Endothelial cell of umbilical vein (primary cell): ENCODE measurements at regions not wholly inside any gene's neighbourhood (a gene's known extent, or its start where the extent isn't known, plus 50 kb on each side); places are given as distances from the start of the nearest gene placed in this dataset.

Experiments
- BruUV-seq: library from RNA; stranded (reverse); fragments of 400-500 nt; replicated peaks from 2 replicates; lab custom pipeline; 2021; lab: Mats Ljungman, UMichigan
- CTCF ChIA-PET: fragments of 300-600, 350-600 bp; sonication (Branson Sonifier 250); formaldehyde crosslinking; loops from one replicate; lab custom pipeline; 2021; ENCODE audit warnings: antibody characterized with exemption, inconsistent platforms; lab: Charles Lee
- POLR2A ChIA-PET: fragments of 300-600, 350-600 bp; sonication (Branson Sonifier 250); formaldehyde crosslinking; loops from one replicate; lab custom pipeline; 2021; ENCODE audit warnings: antibody characterized with exemption, inconsistent platforms; lab: Charles Lee
- DNase-seq: peaks from one replicate; pipeline ENCODE4 v3.0.0-alpha.2; 2011; ENCODE audit warnings: low read depth, low spot score
- FAIRE-seq: peaks from 2 replicates; lab custom pipeline; 2011; peaks lifted over from hg19 to GRCh38; lab: Jason Lieb, UNC
- H2AFZ ChIP-seq: 2 replicates; pipeline ENCODE4 v1.6.0; 2012; ENCODE audit warnings: low read depth, low read length, control low read depth, inconsistent platforms
- H3K27ac ChIP-seq: 2 replicates; pipeline ENCODE4 v1.5.1; 2011; ENCODE audit warnings: low read depth, mild to moderate bottlenecking, control low read depth, low read length, moderate library complexity; ENCODE audit not compliant: insufficient read depth
- H3K27me3 ChIP-seq, 2 experiments: 2 replicates each; pipeline versions ENCODE4 v1.6.0 to v1.6.1; 2011; ENCODE audit warnings: low read length in 2 of 2, mixed read lengths in 1 of 2; ENCODE audit not compliant: control insufficient read depth in 2 of 2, insufficient read depth in 2 of 2
- H3K36me3 ChIP-seq, 2 experiments: 2 replicates in 1 of 2; 3 replicates in 1 of 2; pipeline ENCODE4 v1.5.1; 2011; ENCODE audit warnings: low read length in 2 of 2, mild to moderate bottlenecking in 1 of 2, moderate library complexity in 1 of 2; ENCODE audit not compliant: control insufficient read depth in 2 of 2, insufficient read depth in 2 of 2; ENCODE audit errors: extremely low read depth in 1 of 2
- H3K4me1 ChIP-seq: 3 replicates; pipeline ENCODE4 v1.5.1; 2011; ENCODE audit warnings: mild to moderate bottlenecking, low read length; ENCODE audit not compliant: control insufficient read depth, insufficient read depth; ENCODE audit errors: extremely low read depth
- H3K4me2 ChIP-seq: 2 replicates; pipeline ENCODE4 v1.6.1; 2011; ENCODE audit warnings: low read length, control low read depth, mixed read lengths; ENCODE audit not compliant: insufficient read depth
- H3K4me3 ChIP-seq, 3 experiments: fragments of 200-600 bp in 1 of 3; sonication (generic), shearing (Covaris generic) in 1 of 3; replicated peaks in 1 of 3; 2 replicates each; pipeline ENCODE4 v1.5.1; 2011 to 2016; ENCODE audit warnings: control low read depth in 3 of 3, low read length in 3 of 3, mild to moderate bottlenecking in 2 of 3, inconsistent platforms in 1 of 3, low read depth in 1 of 3, moderate library complexity in 1 of 3; ENCODE audit not compliant: insufficient read depth in 1 of 3
- H3K79me2 ChIP-seq: 2 replicates; pipeline ENCODE4 v1.6.0; 2012; ENCODE audit warnings: low read length, inconsistent platforms; ENCODE audit not compliant: control insufficient read depth, insufficient read depth
- H3K9ac ChIP-seq: replicated peaks from 2 replicates; pipeline ENCODE3; 2011; ENCODE audit warnings: low read length, control low read depth; ENCODE audit not compliant: insufficient read depth; ENCODE audit errors: extremely low read depth
- H3K9me1 ChIP-seq: replicated peaks from 3 replicates; pipeline ENCODE4 v1.6.0; 2011; ENCODE audit warnings: mild to moderate bottlenecking, low read length; ENCODE audit not compliant: control insufficient read depth, insufficient read depth; ENCODE audit errors: extremely low read depth
- H3K9me3 ChIP-seq: replicated peaks from 2 replicates; pipeline ENCODE4 v1.5.1; 2012; ENCODE audit warnings: low read length, inconsistent platforms; ENCODE audit not compliant: control insufficient read depth, insufficient read depth
- H4K20me1 ChIP-seq: replicated peaks from 2 replicates; pipeline ENCODE3; 2011; ENCODE audit warnings: mild to moderate bottlenecking, low read length; ENCODE audit not compliant: control insufficient read depth, insufficient read depth; ENCODE audit errors: extremely low read depth
- FOS ChIP-seq: IDR thresholded peaks from 2 replicates; pipeline ENCODE4 v1.6.1; 2011; ENCODE audit warnings: mild to moderate bottlenecking, low read length, moderate library complexity, borderline replicate concordance; ENCODE audit not compliant: insufficient read depth
- GATA2 ChIP-seq: IDR thresholded peaks from 2 replicates; pipeline ENCODE4 v1.7.0; 2011; ENCODE audit warnings: low read depth, mild to moderate bottlenecking, moderate library complexity, mixed read lengths, low read length; ENCODE audit not compliant: insufficient read length, insufficient read depth
- JUN ChIP-seq: IDR thresholded peaks from 2 replicates; pipeline ENCODE4 v1.6.1; 2011; ENCODE audit warnings: borderline replicate concordance, low read depth; ENCODE audit not compliant: insufficient read length, insufficient read depth
- POLR2A ChIP-seq: IDR thresholded peaks from 2 replicates; pipeline ENCODE4 v1.6.1; 2012; ENCODE audit warnings: low read depth, mild to moderate bottlenecking, control low read depth, low read length
- POLR2AphosphoS5 ChIP-seq: IDR thresholded peaks from 2 replicates; pipeline ENCODE4 v1.6.1; 2012; ENCODE audit warnings: low read depth, mild to moderate bottlenecking, control low read depth, low read length, moderate library complexity; ENCODE audit not compliant: insufficient read depth
- dilution Hi-C: fragments of 300-500 bp; cut with MboI; formaldehyde crosslinking; loops from one replicate; pipeline ENCODE4 v1.15.0; 2019; ENCODE audit warnings: low sequenced_read_pairs; ENCODE audit not compliant: extremely low pct_ligation_motif_present
- intact Hi-C: fragments of 100-400 bp; cut with micrococcal nuclease; formaldehyde crosslinking; loops from one replicate; pipeline ENCODE4 v1.10.0; 2022
- TF ChIP-seq, protein P1 (sequence below), 2 donors: IDR thresholded peaks; 1 replicate in 1 of 2; 2 replicates in 1 of 2; pipeline ENCODE4 v1.5.1; 2011; ENCODE audit warnings: low read length in 2 of 2, mild to moderate bottlenecking in 2 of 2, moderate library complexity in 2 of 2, control low read depth in 1 of 2, inconsistent platforms in 1 of 2, low read depth in 1 of 2; ENCODE audit not compliant: insufficient read depth in 1 of 2; ENCODE audit errors: extremely low read depth in 1 of 2

DNA sequence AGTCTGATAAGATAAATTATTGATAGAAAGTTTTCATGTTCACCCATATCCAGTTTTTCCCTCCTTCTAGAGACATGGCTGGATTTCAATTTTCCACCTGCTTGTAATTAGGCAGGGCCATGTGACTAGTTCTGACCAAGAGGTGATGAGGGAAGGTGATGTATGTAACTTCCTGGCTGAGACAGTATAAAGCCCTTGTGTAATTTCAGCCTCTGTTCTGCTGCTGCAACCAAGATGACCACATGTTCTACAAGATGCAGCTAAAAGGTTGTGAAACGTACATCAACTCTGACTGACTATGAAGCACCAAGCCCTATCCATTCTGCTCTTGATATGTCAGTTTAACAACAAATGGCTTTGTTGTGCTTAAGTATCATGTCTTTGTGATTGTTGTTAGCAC is 376.5 kb upstream of the DAB2 start:
- H3K4me3 ChIP-seq: no peak overlapping the region
- no TSS peak for BruUV-seq
- FAIRE-seq (no peak), DNase-seq (no peak)
- no peak overlapping the region for H3K27ac ChIP-seq
- H3K4me1 ChIP-seq: no peaks in the 10 kb centered on the region
- H3K9me1 ChIP-seq: no peaks in the 10 kb centered on the region
- H3K4me2 ChIP-seq: no peak overlapping the region
- intact Hi-C loops: no loop called here
- no peak overlapping the region for H2AFZ ChIP-seq
- peaks cover 0 to 3% of the 10 kb centered on the region in 2 experiments for H3K27me3 ChIP-seq
- no peaks in the 10 kb centered on the region for H3K36me3 ChIP-seq
- dilution Hi-C loops: no loop called here
- no peaks in the 10 kb centered on the region for H3K9me3 ChIP-seq
- H4K20me1 ChIP-seq: no peaks in the 10 kb centered on the region
- ChIA-PET POLR2A (no interaction called here), CTCF (no interaction called here)
- no peak for TF ChIP-seq GATA2
- TF ChIP-seq POLR2AphosphoS5: no peak
- no peak for TF ChIP-seq JUN
- no peaks in the 10 kb centered on the region for H3K79me2 ChIP-seq
- H3K9ac ChIP-seq: no peak overlapping the region

GRCh38 chr5:39800042-39800601 is 375.3 kb upstream of the DAB2 start:
- Histone ChIP-seq H3K4me3 (no peak overlapping the region), H3K27ac (no peak overlapping the region), H3K4me2 (no peak overlapping the region), H3K4me1 (no peaks in the 10 kb centered on the region), H2AFZ (no peak overlapping the region), H3K9ac (no peak overlapping the region), H3K9me3 (no peaks in the 10 kb centered on the region), H4K20me1 (no peaks in the 10 kb centered on the region), H3K79me2 (no peaks in the 10 kb centered on the region), H3K27me3 (peaks cover 0 to 3% of the 10 kb centered on the region in 2 experiments), H3K36me3 (no peaks in the 10 kb centered on the region), H3K9me1 (no peaks in the 10 kb centered on the region)
- DNase-seq (peak; percentile 40), FAIRE-seq (no peak)
- CTCF ChIA-PET: interaction anchor here (0.7 to 1.0 kb wide), 2 partner anchors 20 to 24 kb away, joined by 3 read pairs; no protein-coding TSS in a partner anchor
- dilution Hi-C loops: no loop called here
- POLR2A ChIA-PET: no interaction called here
- BruUV-seq: no TSS peak
- intact Hi-C loops: no loop called here
- TF ChIP-seq POLR2A (no peak), GATA2 (no peak), FOS (no peak), JUN (no peak)
- TF ChIP-seq, protein P1, sequence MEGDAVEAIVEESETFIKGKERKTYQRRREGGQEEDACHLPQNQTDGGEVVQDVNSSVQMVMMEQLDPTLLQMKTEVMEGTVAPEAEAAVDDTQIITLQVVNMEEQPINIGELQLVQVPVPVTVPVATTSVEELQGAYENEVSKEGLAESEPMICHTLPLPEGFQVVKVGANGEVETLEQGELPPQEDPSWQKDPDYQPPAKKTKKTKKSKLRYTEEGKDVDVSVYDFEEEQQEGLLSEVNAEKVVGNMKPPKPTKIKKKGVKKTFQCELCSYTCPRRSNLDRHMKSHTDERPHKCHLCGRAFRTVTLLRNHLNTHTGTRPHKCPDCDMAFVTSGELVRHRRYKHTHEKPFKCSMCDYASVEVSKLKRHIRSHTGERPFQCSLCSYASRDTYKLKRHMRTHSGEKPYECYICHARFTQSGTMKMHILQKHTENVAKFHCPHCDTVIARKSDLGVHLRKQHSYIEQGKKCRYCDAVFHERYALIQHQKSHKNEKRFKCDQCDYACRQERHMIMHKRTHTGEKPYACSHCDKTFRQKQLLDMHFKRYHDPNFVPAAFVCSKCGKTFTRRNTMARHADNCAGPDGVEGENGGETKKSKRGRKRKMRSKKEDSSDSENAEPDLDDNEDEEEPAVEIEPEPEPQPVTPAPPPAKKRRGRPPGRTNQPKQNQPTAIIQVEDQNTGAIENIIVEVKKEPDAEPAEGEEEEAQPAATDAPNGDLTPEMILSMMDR (IDR thresholded peaks at IDR 0.05; ENCODE audit: extremely low read depth in 1 of 2, insufficient read depth in 1 of 2, low read depth in 1 of 2, low read length in 2 of 2): no peak
